Suprapubic skin (tissue), 4 donors: ENCODE measurements at regions not wholly inside any gene's neighbourhood (a gene's known extent, or its start where the extent isn't known, plus 50 kb on each side); places are given as distances from the start of the nearest gene placed in this dataset.

ENCODE experiments used
- DNase-seq, 2 donors: peaks; one replicate each; pipeline ENCODE4 v3.0.0-alpha.2; 2019; ENCODE audit warnings: low spot score in 2 of 2
- H3K27ac ChIP-seq: fragments of 200-600 bp; sonication (generic); one replicate; pipeline ENCODE4 v1.5.1; 2019
- H3K27me3 ChIP-seq: fragments of 200-600 bp; sonication (generic); one replicate; pipeline ENCODE4 v1.5.1; 2019
- H3K36me3 ChIP-seq: fragments of 200-600 bp; sonication (generic); one replicate; pipeline ENCODE4 v1.5.1; 2019
- H3K4me1 ChIP-seq: fragments of 200-600 bp; sonication (generic); one replicate; pipeline ENCODE4 v1.5.1; 2019
- H3K4me3 ChIP-seq: fragments of 200-600 bp; sonication (generic); one replicate; pipeline ENCODE4 v1.5.1; 2019; ENCODE audit warnings: mild to moderate bottlenecking
- H3K9me3 ChIP-seq: fragments of 200-600 bp; sonication (generic); one replicate; pipeline ENCODE4 v1.5.1; 2019
- CTCF ChIP-seq, 2 donors: fragments of 200-600 bp in 1 of 2; fragments of 450-650 bp in 1 of 2; sonication (generic) in 1 of 2; IDR thresholded peaks; one replicate each; pipeline ENCODE4 v1.5.1; 2016 to 2019; ENCODE audit warnings: antibody characterized with exemption in 2 of 2, mild to moderate bottlenecking in 1 of 2, moderate library complexity in 1 of 2
- EP300 ChIP-seq: sonication (generic); formaldehyde crosslinking; IDR thresholded peaks from one replicate; pipeline ENCODE4 v1.6.1; 2017; ENCODE audit warnings: antibody characterized with exemption
- POLR2A ChIP-seq, 2 donors: fragments of 450-650 bp; IDR thresholded peaks; one replicate each; pipeline ENCODE4 v1.6.1; 2017; ENCODE audit warnings: antibody characterized with exemption in 2 of 2, mild to moderate bottlenecking in 2 of 2, moderate library complexity in 2 of 2
- POLR2AphosphoS5 ChIP-seq, 3 donors: sonication (generic); formaldehyde crosslinking; IDR thresholded peaks; one replicate each; pipeline ENCODE4 v1.6.1; 2017; ENCODE audit warnings: antibody characterized with exemption in 3 of 3
- WGBS: methylation state at CpG from one replicate; pipeline ENCODE4 v1.1.5; 2018; 5-methylcytosine and 5-hydroxymethylcytosine counted together

GRCh38 chr3:30142946-30143345, 463.5 kb upstream of the TGFBR2 start:
- Histone ChIP-seq H3K36me3 (no peaks in the 10 kb centered on the region), H3K9me3 (no peaks in the 10 kb centered on the region), H3K4me1 (peaks cover 13% of the 10 kb centered on the region), H3K4me3 (no peak overlapping the region), H3K27ac (no peak overlapping the region), H3K27me3 (no peaks in the 10 kb centered on the region)
- TF ChIP-seq CTCF (IDR thresholded peaks at IDR 0.05) (no peak), EP300 (no peak), POLR2A (IDR thresholded peaks at IDR 0.05) (no peak), POLR2AphosphoS5 (IDR thresholded peaks at IDR 0.05) (no peak)
- no peak for DNase-seq

- no peak for TF ChIP-seq POLR2AphosphoS5 (IDR thresholded peaks at IDR 0.05)
- no peak for TF ChIP-seq CTCF (IDR thresholded peaks at IDR 0.05)
- TF ChIP-seq EP300 = no peak
- no peak for TF ChIP-seq POLR2A (IDR thresholded peaks at IDR 0.05)
- Histone ChIP-seq H3K4me3 (no peak overlapping the region), H3K9me3 (no peaks in the 10 kb centered on the region), H3K27ac (no peak overlapping the region), H3K27me3 (no peaks in the 10 kb centered on the region), H3K36me3 (no peaks in the 10 kb centered on the region), H3K4me1 (peaks cover 11% of the 10 kb centered on the region)
- no peak for DNase-seq
These were observed 461.1 kb upstream of the TGFBR2 start for GRCh38 chr3:30145281-30145680.

- H3K4me1 ChIP-seq = no peaks in the 10 kb centered on the region
- no peaks in the 10 kb centered on the region for H3K36me3 ChIP-seq
- TF ChIP-seq POLR2A (IDR thresholded peaks at IDR 0.05) = no peak
- H3K27me3 ChIP-seq = no peaks in the 10 kb centered on the region
- no peaks in the 10 kb centered on the region for H3K9me3 ChIP-seq
- no peak overlapping the region for H3K27ac ChIP-seq
- DNase-seq = no peak
- no peak overlapping the region for H3K4me3 ChIP-seq
These were observed 459.4 kb upstream of the TGFBR2 start for GRCh38 chr3:30146978-30147377.

GRCh38 chr3:30154853-30155252, 451.5 kb upstream of the TGFBR2 start:
- Histone ChIP-seq H3K9me3 (no peaks in the 10 kb centered on the region), H3K4me1 (no peaks in the 10 kb centered on the region), H3K4me3 (no peak overlapping the region), H3K27ac (no peak overlapping the region), H3K27me3 (no peaks in the 10 kb centered on the region), H3K36me3 (no peaks in the 10 kb centered on the region)
- DNase-seq = no peak
- TF ChIP-seq EP300 = no peak
- no peak for TF ChIP-seq CTCF (IDR thresholded peaks at IDR 0.05)
- TF ChIP-seq POLR2AphosphoS5 (IDR thresholded peaks at IDR 0.05) = no peak
- TF ChIP-seq POLR2A (IDR thresholded peaks at IDR 0.05) = no peak
- WGBS = 87% methylated on average over 2 of the region's 2 CpGs

- Histone ChIP-seq H3K27ac (no peak overlapping the region), H3K4me1 (no peaks in the 10 kb centered on the region), H3K27me3 (no peaks in the 10 kb centered on the region), H3K4me3 (no peak overlapping the region), H3K9me3 (no peaks in the 10 kb centered on the region), H3K36me3 (no peaks in the 10 kb centered on the region)
- 68% methylated on average over 3 of the region's 3 CpGs for WGBS
- DNase-seq = no peak
- no peak for TF ChIP-seq EP300
These were observed 450.6 kb upstream of the TGFBR2 start for GRCh38 chr3:30155755-30156154.

GRCh38 chr3:30156586-30157498, 449.6 kb upstream of the TGFBR2 start:
- Histone ChIP-seq H3K27me3 (no peaks in the 10 kb centered on the region), H3K27ac (no peak overlapping the region), H3K36me3 (no peaks in the 10 kb centered on the region), H3K4me1 (no peaks in the 10 kb centered on the region), H3K9me3 (no peaks in the 10 kb centered on the region), H3K4me3 (no peak overlapping the region)
- no peak for DNase-seq
- TF ChIP-seq POLR2AphosphoS5 (IDR thresholded peaks at IDR 0.05) (no peak), CTCF (IDR thresholded peaks at IDR 0.05) (no peak), POLR2A (IDR thresholded peaks at IDR 0.05) (no peak), EP300 (no peak)
- WGBS = 80% methylated on average over 4 of the region's 4 CpGs
